ENCODE measurements at regions not wholly inside any gene's neighbourhood (a gene's known extent, or its start where the extent isn't known, plus 50 kb on each side); places are given as distances from the start of the nearest gene placed in this dataset.

DNA sequence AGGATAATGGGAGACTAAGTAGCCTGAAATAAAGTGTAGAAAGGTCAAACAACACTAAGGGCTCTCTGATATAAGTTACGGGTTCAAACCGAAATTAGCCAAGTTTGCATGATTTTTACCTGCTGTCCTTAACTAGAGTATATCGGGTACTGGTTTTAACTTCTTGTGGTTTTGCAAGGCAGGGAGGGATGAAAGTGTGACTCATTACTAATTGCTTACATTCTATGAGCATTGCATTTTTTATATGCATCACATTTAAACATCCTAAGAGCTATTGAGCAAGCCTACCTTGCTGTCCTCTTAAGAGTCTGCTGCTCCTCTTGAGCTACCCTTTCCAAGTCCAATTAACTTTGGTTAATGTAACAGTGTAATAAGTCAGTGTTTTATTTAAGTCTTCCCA, 415.4 kb downstream of the SLITRK5 start:
- no peak for DNase-seq (ENCODE audit: low read depth)

- no peak for DNase-seq (ENCODE audit: low read depth)
Measured at GRCh38 chr13:88097541-88097940, 426.4 kb downstream of the SLITRK5 start.

DNA sequence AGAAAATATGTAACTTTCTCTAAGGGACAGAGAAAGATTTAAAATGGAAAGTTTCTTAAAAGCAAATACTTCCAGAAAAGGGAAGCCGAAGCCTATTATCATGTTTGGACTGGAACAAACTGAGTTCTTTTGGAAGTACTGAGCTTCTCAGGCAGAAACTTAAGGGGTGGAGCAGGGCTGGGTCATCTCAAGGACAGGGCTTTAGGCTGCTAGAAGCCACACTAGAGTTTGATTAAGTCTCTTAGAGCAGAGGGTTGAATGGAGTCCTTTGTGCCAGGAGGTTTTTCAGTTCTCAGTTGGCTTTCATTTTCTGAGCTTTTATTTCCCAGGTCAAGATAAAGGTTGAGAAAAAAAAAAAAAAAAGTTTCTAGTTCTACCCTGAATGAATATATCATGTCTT, 432.7 kb downstream of the SLITRK5 start:
- no peak for DNase-seq (ENCODE audit: low read depth)

GRCh38 chr13:88104576-88104975, 433.4 kb downstream of the SLITRK5 start:
- DNase-seq (ENCODE audit: low read depth) = no peak

- DNase-seq (ENCODE audit: low read depth) = no peak
Measured at GRCh38 chr13:88107570-88107969, 436.4 kb downstream of the SLITRK5 start.

GRCh38 chr13:88112526-88112925, 441.4 kb downstream of the SLITRK5 start:
- DNase-seq (ENCODE audit: low read depth) = no peak

DNA sequence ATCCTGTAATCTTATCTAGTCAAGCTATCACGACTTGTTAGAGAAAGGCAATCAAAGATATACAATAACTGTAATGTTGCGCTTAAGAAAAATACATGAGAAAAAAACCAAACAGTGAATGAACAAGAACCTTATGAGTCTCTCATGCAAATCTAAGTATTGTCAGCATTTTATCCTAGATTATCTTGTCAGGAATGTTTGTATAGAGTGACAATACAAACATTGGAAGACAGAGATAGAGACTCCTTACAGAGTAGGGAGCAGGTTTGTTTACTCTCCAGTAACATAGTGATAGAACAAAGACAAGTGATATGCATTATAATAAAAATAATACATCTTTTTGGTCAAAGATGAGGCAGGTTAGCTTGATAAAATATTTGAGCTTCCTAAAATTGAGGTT, 444.8 kb downstream of the SLITRK5 start:
- no peak for DNase-seq (ENCODE audit: low read depth)

- DNase-seq (ENCODE audit: low read depth) = no peak
Measured at GRCh38 chr13:88118952-88119351, 447.8 kb downstream of the SLITRK5 start.

DNA sequence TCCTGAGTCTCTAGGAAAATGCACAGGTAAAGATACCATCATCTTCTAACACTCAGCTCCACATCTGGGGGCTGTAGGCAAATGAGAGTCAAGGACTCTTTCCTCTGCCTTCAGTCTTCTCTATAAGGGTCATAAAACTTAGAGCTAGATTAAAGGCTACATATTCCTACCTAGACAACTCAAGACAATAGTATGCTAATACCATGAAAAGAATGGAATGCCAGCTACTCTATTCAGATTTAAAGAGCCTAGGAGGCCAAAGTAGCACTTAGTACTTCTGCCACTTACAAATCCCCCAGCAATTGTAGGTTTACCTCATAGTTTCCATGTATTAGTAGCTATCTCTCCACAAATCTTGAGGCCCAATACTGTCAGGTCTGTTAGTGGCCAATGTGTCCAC, 453.0 kb downstream of the SLITRK5 start:
- DNase-seq (ENCODE audit: low read depth) = no peak

- no peak for DNase-seq (ENCODE audit: low read depth)
Measured at GRCh38 chr13:88125055-88125454, 453.9 kb downstream of the SLITRK5 start.

GRCh38 chr13:88136098-88136790, 465.1 kb downstream of the SLITRK5 start:
- no peak for DNase-seq (ENCODE audit: low read depth)

- no peak for DNase-seq (ENCODE audit: low read depth)
Measured at GRCh38 chr13:88142653-88143052, 471.5 kb downstream of the SLITRK5 start.

GRCh38 chr13:88144580-88144979, 473.4 kb downstream of the SLITRK5 start:
- DNase-seq (ENCODE audit: low read depth) = no peak

- no peak for DNase-seq (ENCODE audit: low read depth)
Measured at GRCh38 chr13:88153353-88153752, 482.2 kb downstream of the SLITRK5 start.

DNA sequence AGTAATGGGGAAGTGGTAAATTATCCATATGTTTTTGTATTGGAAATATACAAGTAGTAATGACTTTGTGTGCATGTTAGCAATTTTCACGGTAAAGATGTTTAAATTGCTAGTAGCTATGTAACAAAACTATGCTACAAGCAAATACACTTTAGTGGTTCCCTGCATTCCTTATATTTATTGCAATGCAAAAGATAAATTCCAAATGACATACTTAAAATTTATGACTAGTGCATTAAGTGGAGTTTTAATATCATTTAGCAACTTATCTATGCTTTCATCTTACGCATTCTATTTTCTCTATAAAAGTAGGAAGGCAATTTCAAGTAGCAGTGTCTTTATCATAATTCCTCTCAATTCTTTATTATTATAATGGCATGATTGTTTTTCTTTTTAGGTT, 482.8 kb downstream of the SLITRK5 start:
- no peak for DNase-seq (ENCODE audit: low read depth)

DNA sequence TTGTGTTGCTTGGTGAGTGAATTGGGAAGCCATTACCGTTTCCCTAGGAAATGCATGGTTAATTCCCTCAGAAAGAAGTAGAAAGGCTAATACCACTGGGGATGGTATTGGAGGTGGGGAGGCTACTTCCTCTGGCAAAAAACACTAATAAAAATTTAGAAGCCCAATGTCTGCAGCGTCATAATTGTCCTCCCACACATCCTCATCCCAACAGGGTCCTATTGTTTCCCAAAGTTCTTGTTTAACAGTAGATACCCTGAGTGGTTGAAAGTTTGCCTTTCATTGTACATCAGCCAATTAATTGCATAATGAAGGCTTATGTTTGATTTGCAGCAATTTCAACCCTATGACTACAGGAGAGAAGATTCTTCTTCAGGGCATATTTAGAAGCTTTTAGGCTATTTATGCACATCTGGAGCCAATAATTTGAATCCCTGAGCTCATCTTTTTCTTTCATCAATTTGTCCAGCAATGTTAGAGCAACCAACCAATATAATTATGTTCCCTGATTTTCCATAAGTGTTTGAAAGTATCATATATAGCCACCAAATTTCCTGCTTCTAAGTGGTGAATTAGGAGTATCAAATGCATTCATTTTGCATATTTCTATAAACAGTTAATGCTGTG, 491.0 kb downstream of the SLITRK5 start:
- DNase-seq (ENCODE audit: low read depth) = no peak

GRCh38 chr13:88176231-88176630, 505.1 kb downstream of the SLITRK5 start:
- no peak for DNase-seq (ENCODE audit: low read depth)

- no peak for DNase-seq (ENCODE audit: low read depth)
Measured at GRCh38 chr13:88183440-88183839, 512.3 kb downstream of the SLITRK5 start.

- no peak for DNase-seq (ENCODE audit: low read depth)
Measured at GRCh38 chr13:88188986-88189385, 517.8 kb downstream of the SLITRK5 start.

DNA sequence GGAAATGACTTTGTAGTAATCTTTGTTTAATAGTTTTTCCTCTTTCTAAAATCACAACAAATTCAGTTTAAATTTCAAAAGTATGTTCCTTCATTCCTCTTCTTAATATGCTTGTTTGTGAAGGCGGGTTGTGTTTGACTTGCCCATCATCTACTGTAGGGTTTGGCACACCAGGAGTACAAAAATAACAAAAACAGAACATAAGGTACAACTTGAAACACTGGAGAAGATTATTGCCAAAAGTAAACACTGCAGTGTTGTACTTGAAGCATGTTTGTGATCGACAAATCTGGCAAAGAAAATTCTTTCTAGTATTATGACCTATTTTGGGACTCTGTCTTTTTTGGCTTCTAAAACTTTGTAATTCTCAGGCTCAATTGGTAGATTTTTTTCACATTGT, 518.6 kb downstream of the SLITRK5 start:
- no peak for DNase-seq (ENCODE audit: low read depth)

- no peak for DNase-seq (ENCODE audit: low read depth)
Measured at GRCh38 chr13:88196106-88196505, 524.9 kb downstream of the SLITRK5 start.

DNA sequence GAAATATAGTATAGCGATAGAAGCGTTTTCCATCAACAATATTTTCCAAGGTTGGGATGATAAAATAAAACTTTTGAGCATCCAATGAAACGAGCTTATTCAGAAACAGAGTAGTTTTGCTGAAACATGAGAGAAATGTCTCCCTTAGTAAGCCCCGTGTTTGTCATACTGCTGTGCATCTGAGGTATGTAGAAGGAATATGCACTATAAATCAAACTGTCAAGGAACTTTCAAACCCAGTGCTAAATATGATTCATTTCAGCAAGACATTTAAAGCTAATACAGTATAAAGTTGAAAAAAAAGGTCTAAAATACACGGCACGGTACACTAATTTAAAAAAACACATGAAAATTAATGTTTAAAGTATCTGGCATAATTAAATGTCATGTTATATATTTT, 546.2 kb downstream of the SLITRK5 start:
- DNase-seq (ENCODE audit: low read depth) = no peak

DNA sequence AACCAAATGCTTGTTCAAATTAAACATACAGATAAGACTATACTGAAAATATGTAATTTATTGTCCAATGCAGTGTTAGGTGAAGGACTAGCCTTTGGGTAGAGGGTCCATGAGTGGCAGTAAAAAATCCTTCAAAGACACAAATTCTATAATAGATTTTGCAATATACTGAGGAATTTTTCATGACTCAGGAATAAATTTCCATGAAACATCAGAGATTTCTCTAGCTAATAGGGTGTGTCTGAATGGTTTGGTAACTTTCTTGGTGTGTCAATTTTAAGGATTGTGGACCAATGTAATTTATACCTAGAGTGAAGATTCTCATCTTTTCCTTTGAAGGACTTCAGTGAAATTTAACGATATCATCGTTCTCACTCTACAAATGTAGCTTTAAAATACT, 546.7 kb downstream of the SLITRK5 start:
- DNase-seq (ENCODE audit: low read depth) = no peak

GRCh38 chr13:88223958-88224357, 552.8 kb downstream of the SLITRK5 start:
- DNase-seq (ENCODE audit: low read depth) = no peak

All from activated T-helper 1 cell treated with Interleukin-2 at 50 U/mL for 16 hours (primary cell).